H1 (cell line): ENCODE measurements at regions not wholly inside any gene's neighbourhood (a gene's known extent, or its start where the extent isn't known, plus 50 kb on each side); places are given as distances from the start of the nearest gene placed in this dataset.

Experiments
- CTCF ChIA-PET: fragments of 300-600 bp; sonication (Branson Sonifier 250); formaldehyde crosslinking; loops from one replicate; lab custom pipeline; 2021; ENCODE audit not compliant: partially characterized antibody; lab: Charles Lee
- POLR2A ChIA-PET: fragments of 300-600 bp; sonication (Branson Sonifier 250); formaldehyde crosslinking; loops from one replicate; lab custom pipeline; 2021; ENCODE audit warnings: inconsistent platforms; ENCODE audit not compliant: partially characterized antibody; lab: Charles Lee
- DNase-seq, 2 experiments: peaks; one replicate each; pipeline versions ENCODE4 v3.0.0 to v3.0.0-alpha.2; 2010 to 2022; ENCODE audit warnings: low spot score in 2 of 2, low read depth in 1 of 2, mixed read lengths in 1 of 2
- FAIRE-seq: peaks from 2 replicates; lab custom pipeline; 2011; peaks lifted over from hg19 to GRCh38; lab: Jason Lieb, UNC
- H2AFZ ChIP-seq: 2 replicates; pipeline ENCODE4 v1.8.1; 2012; ENCODE audit warnings: low read length, inconsistent platforms
- H2AK5ac ChIP-seq: 2 replicates; pipeline ENCODE4 v1.6.1; 2013; ENCODE audit warnings: low read depth, low read length
- H2BK120ac ChIP-seq: replicated peaks from 2 replicates; pipeline ENCODE3; 2013; ENCODE audit warnings: low read depth, low read length, inconsistent platforms
- H2BK12ac ChIP-seq: 2 replicates; pipeline ENCODE4 v1.6.1; 2013; ENCODE audit warnings: low read depth, low read length
- H2BK15ac ChIP-seq: 2 replicates; pipeline ENCODE4 v1.6.1; 2013; ENCODE audit warnings: low read length
- H2BK20ac ChIP-seq: 2 replicates; pipeline ENCODE4 v1.6.1; 2013; ENCODE audit warnings: low read length
- H2BK5ac ChIP-seq: 2 replicates; pipeline ENCODE4 v1.6.1; 2013; ENCODE audit warnings: low read depth, low read length
- H3K14ac ChIP-seq: 2 replicates; pipeline ENCODE4 v1.6.1; 2013; ENCODE audit warnings: inconsistent platforms; ENCODE audit not compliant: insufficient read length
- H3K18ac ChIP-seq: 2 replicates; pipeline ENCODE4 v1.6.1; 2013; ENCODE audit warnings: low read length; ENCODE audit errors: extremely low read depth
- H3K23ac ChIP-seq: 2 replicates; pipeline ENCODE4 v1.6.1; 2013; ENCODE audit warnings: inconsistent platforms; ENCODE audit not compliant: insufficient read length
- H3K23me2 ChIP-seq: 2 replicates; pipeline ENCODE4 v1.6.1; 2013; ENCODE audit warnings: low read depth, low read length
- H3K27ac ChIP-seq: 2 replicates; pipeline ENCODE4 v1.6.1; 2011; ENCODE audit warnings: low read depth, low read length, inconsistent platforms
- H3K27me3 ChIP-seq, 4 experiments: replicated peaks in 1 of 4; 1 replicate in 1 of 4; 2 replicates in 3 of 4; pipeline versions ENCODE4 v1.6.1 to v1.8.1; 2011 to 2013; ENCODE audit warnings: low read length in 3 of 4, mild to moderate bottlenecking in 3 of 4, inconsistent platforms in 2 of 4, mixed read lengths in 2 of 4, moderate library complexity in 1 of 4; ENCODE audit not compliant: control insufficient read depth in 3 of 4, insufficient read depth in 3 of 4; ENCODE audit errors: extremely low read depth in 1 of 4
- H3K36me3 ChIP-seq, 4 experiments: 2 replicates each; pipeline versions ENCODE4 v1.6.1 to v1.8.1; 2011 to 2013; ENCODE audit warnings: mild to moderate bottlenecking in 4 of 4, low read length in 3 of 4, moderate library complexity in 2 of 4, control low read depth in 1 of 4, inconsistent platforms in 1 of 4; ENCODE audit not compliant: insufficient read depth in 4 of 4, control insufficient read depth in 2 of 4
- H3K4ac ChIP-seq: replicated peaks from 2 replicates; pipeline ENCODE3; 2013; ENCODE audit warnings: low read length, low read depth, mixed read lengths, inconsistent platforms; ENCODE audit not compliant: insufficient read length
- H3K4me1 ChIP-seq, 4 experiments: replicated peaks in 1 of 4; 1 replicate in 1 of 4; 2 replicates in 3 of 4; pipeline versions ENCODE4 v1.6.1 to v1.8.1; 2011 to 2013; ENCODE audit warnings: low read length in 3 of 4, inconsistent platforms in 2 of 4, mixed read lengths in 1 of 4; ENCODE audit not compliant: insufficient read depth in 4 of 4, control insufficient read depth in 3 of 4
- H3K4me2 ChIP-seq, 2 experiments: 2 replicates each; pipeline versions ENCODE4 v1.6.1 to v1.8.1; 2011 to 2013; ENCODE audit warnings: low read depth in 2 of 2, low read length in 2 of 2, control low read depth in 1 of 2, inconsistent platforms in 1 of 2, mild to moderate bottlenecking in 1 of 2; ENCODE audit not compliant: insufficient read depth in 1 of 2
- H3K4me3 ChIP-seq, 4 experiments: fragments of 200-600, 300-600 bp in 1 of 4; sonication (generic), shearing (Covaris generic), sonication (Bioruptor Twin) in 1 of 4; 2 replicates each; pipeline versions ENCODE4 v1.5.1 to v1.8.1; 2011 to 2016; ENCODE audit warnings: low read length in 4 of 4, low read depth in 3 of 4, control low read depth in 2 of 4, inconsistent platforms in 2 of 4, mild to moderate bottlenecking in 2 of 4, mixed read lengths in 1 of 4, moderate library complexity in 1 of 4; ENCODE audit not compliant: insufficient read depth in 2 of 4; ENCODE audit errors: extremely low read depth in 1 of 4
- H3K56ac ChIP-seq: replicated peaks from 2 replicates; pipeline ENCODE3; 2013; ENCODE audit warnings: low read depth, mild to moderate bottlenecking, mixed read lengths, low read length, inconsistent platforms; ENCODE audit not compliant: insufficient read length
- H3K79me1 ChIP-seq: 2 replicates; pipeline ENCODE4 v1.6.1; 2013; ENCODE audit warnings: low read depth, low read length, control low read depth
- H3K79me2 ChIP-seq, 2 experiments: 2 replicates each; pipeline versions ENCODE4 v1.6.1 to v1.8.1; 2012 to 2013; ENCODE audit warnings: low read length in 2 of 2, mild to moderate bottlenecking in 2 of 2, inconsistent platforms in 1 of 2; ENCODE audit not compliant: insufficient read depth in 2 of 2, control insufficient read depth in 1 of 2
- H3K9ac ChIP-seq, 4 experiments: replicated peaks in 1 of 4; 1 replicate in 1 of 4; 2 replicates in 3 of 4; pipeline versions ENCODE4 v1.6.1 to v1.8.1; 2011 to 2013; ENCODE audit warnings: low read depth in 3 of 4, low read length in 3 of 4, control low read depth in 2 of 4, mild to moderate bottlenecking in 2 of 4, moderate library complexity in 2 of 4, inconsistent platforms in 1 of 4; ENCODE audit errors: extremely low read depth in 1 of 4
- H3K9me3 ChIP-seq, 2 experiments: 2 replicates each; pipeline versions ENCODE4 v1.6.1 to v1.8.1; 2012 to 2013; ENCODE audit warnings: mild to moderate bottlenecking in 2 of 2, moderate library complexity in 2 of 2, control low read depth in 1 of 2, inconsistent platforms in 1 of 2, low read depth in 1 of 2, low read length in 1 of 2, mixed read lengths in 1 of 2; ENCODE audit not compliant: insufficient read depth in 2 of 2
- H4K20me1 ChIP-seq, 2 experiments: replicated peaks in 1 of 2; 2 replicates each; pipeline versions ENCODE3 to v1.8.1; 2011 to 2013; ENCODE audit warnings: inconsistent platforms in 2 of 2, low read length in 2 of 2, mild to moderate bottlenecking in 1 of 2; ENCODE audit not compliant: insufficient read depth in 2 of 2, control insufficient read depth in 1 of 2
- H4K5ac ChIP-seq: 2 replicates; pipeline ENCODE4 v1.6.1; 2013; ENCODE audit warnings: low read length, low read depth, mixed read lengths, inconsistent platforms; ENCODE audit not compliant: insufficient read length
- H4K8ac ChIP-seq: 2 replicates; pipeline ENCODE4 v1.8.0; 2013; ENCODE audit warnings: mild to moderate bottlenecking, moderate library complexity, low read length, inconsistent platforms; ENCODE audit not compliant: insufficient read depth; ENCODE audit errors: extremely low read depth
- H4K91ac ChIP-seq: replicated peaks from 2 replicates; pipeline ENCODE3; 2013; ENCODE audit warnings: low read length, mixed read lengths, inconsistent platforms; ENCODE audit not compliant: insufficient read length
- JUND ChIP-seq: IDR thresholded peaks from 2 replicates; pipeline ENCODE4 v1.6.1; 2011; ENCODE audit warnings: mild to moderate bottlenecking, improper control_type of control experiment, low read length
- SP4 ChIP-seq: IDR thresholded peaks from 2 replicates; pipeline ENCODE4 v1.6.1; 2012; ENCODE audit warnings: low read length, inconsistent platforms
- TBP ChIP-seq: IDR thresholded peaks from 2 replicates; pipeline ENCODE4 v1.6.1; 2011; ENCODE audit warnings: low read depth, low read length, improper control_type of control experiment
- TCF12 ChIP-seq: IDR thresholded peaks from 2 replicates; pipeline ENCODE4 v1.6.1; 2011; ENCODE audit warnings: low read depth, mild to moderate bottlenecking, low read length
- whole genome bisulfite sequencing, 2 experiments: shearing (Covaris generic) in 1 of 2; methylation state at CpG; one replicate each; pipeline versions ENCODE4 v1.1.6 to v1.1.7; 2013 to 2015; ENCODE audit warnings: low lambda C conversion rate in 2 of 2, mixed read lengths in 2 of 2, inconsistent platforms in 1 of 2, low coverage in 1 of 2, missing lambda C conversion rate in 1 of 2; ENCODE audit not compliant: insufficient replicate concordance in 2 of 2, insufficient coverage in 1 of 2, insufficient read length in 1 of 2; ENCODE audit errors: extremely low coverage in 1 of 2, missing lambda C conversion rate in 1 of 2; 5-methylcytosine and 5-hydroxymethylcytosine counted together

- Histone ChIP-seq H2BK15ac (no peak overlapping the region), H2BK120ac (no peak overlapping the region), H4K20me1 (no peaks in the 10 kb centered on the region), H2AFZ (no peak overlapping the region), H3K4me1 (peaks cover 0 to 5% (median 0%) of the 10 kb centered on the region in 4 experiments; a peak in 2 of 7 replicates), H3K18ac (no peak overlapping the region), H3K4me3 (no peak overlapping the region), H3K79me1 (no peaks in the 10 kb centered on the region), H4K91ac (no peak overlapping the region), H3K56ac (no peak overlapping the region), H3K4me2 (no peak overlapping the region), H3K14ac (no peak overlapping the region), H3K36me3 (peaks cover 0 to 2% (median 0%) of the 10 kb centered on the region in 4 experiments; a peak in 2 of 8 replicates), H3K79me2 (no peaks in the 10 kb centered on the region), H3K27ac (no peak overlapping the region), H4K5ac (no peak overlapping the region), H2BK5ac (no peak overlapping the region), H2AK5ac (no peak overlapping the region), H2BK20ac (no peak overlapping the region), H3K27me3 (no peaks in the 10 kb centered on the region), H3K4ac (no peak overlapping the region), H3K23me2 (no peaks in the 10 kb centered on the region), H4K8ac (no peak overlapping the region; the same call in 1 of the 2 replicates), H3K9ac (no peak overlapping the region), H3K23ac (no peak overlapping the region), H2BK12ac (no peak overlapping the region), H3K9me3 (no peaks in the 10 kb centered on the region)
- TF ChIP-seq SP4 (no peak), TBP (no peak), JUND (no peak), TCF12 (no peak)
- FAIRE-seq, result no peak
- WGBS, 2 experiments, result 89% methylated on average over 10 of the region's 10 CpGs; no CpG with 5 or more reads in 1 of the 2 experiments
- DNase-seq, result no peak
- ChIA-PET POLR2A (interaction anchor here (1.2 kb wide), 1 partner anchor 12 kb away, joined by 3 read pairs; no protein-coding TSS in a partner anchor), CTCF (interaction anchor here (0.6 to 5.7 kb wide), 9 partner anchors 12 to 680 kb away, joined by 3 to 48 read pairs (median 3); no protein-coding TSS in a partner anchor)
These were observed 72.2 kb downstream of the RMI2 start for GRCh38 chr16:11417487-11417886.
